ENCODE measurements at regions not wholly inside any gene's neighbourhood (a gene's known extent, or its start where the extent isn't known, plus 50 kb on each side); places are given as distances from the start of the nearest gene placed in this dataset.

GRCh38 chr6:168212362-168212761, 107.2 kb downstream of the DACT2 start:
- no peak for DNase-seq (ENCODE audit: low spot score)

- DNase-seq (ENCODE audit: low spot score), result no peak
These were observed 107.9 kb downstream of the DACT2 start for GRCh38 chr6:168211681-168212080.

DNA sequence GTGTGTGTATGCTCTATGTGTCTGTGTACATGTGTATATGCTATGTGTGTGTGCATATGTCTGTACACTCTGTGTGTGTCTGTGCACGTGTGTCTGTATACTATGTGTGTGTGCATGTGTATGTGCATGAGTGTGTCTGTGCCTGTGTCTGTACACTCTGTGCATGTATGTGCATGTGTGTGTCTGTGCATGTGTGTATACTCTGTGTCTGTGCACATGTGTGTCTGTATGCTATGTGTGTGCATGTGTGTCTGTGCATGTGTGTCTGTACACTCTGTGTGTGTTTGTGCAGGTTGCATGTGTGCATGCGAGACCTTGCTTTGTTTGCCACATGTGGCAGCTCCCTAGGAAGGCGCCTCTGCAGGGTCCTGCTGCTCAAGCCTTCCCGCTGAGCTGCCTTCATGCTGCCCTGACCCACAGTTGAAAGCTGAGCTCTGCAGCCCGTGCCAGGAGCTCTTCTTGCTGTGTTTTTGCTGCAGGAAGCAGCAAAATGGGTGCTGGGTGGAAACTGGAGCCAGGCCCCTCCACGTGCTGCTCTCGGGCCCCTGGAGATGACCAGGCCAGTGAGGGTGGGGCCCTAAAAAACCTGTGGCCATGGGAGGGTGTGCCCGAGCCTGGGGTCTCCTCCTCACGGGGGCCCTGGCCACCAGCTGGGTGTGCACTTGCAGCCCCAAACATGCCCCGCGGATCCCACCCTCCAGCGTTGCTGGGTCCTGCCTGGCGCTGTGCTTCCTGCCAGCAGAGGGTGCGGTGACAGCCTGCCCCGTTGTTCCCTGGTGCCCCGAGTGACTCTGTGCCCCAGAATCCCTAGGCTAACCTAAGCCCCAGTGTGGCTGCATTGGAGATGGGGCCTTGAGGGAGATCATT, 109.1 kb downstream of the DACT2 start:
- DNase-seq (ENCODE audit: low spot score), result no peak

DNA sequence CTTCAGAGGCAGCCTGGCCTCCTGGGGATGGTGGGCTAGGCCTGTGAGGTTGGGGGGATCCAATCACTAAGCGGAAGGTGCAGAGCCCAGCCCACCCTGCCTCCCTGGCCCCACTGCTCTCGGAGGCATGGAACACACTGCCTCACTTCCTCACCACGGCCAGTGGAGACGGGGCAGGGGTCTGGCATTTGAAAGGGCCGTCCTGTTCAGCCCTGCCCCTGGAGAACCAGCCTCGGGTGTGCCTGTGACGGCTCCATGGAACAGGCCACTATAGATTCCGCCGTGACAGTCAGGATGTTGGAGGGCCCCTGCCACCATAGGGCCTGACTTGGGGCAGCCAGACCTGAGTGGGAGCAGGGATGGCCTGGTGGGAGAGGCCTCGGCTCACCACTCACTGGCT, 110.2 kb downstream of the DACT2 start:
- no peak for DNase-seq (ENCODE audit: low spot score)

DNA sequence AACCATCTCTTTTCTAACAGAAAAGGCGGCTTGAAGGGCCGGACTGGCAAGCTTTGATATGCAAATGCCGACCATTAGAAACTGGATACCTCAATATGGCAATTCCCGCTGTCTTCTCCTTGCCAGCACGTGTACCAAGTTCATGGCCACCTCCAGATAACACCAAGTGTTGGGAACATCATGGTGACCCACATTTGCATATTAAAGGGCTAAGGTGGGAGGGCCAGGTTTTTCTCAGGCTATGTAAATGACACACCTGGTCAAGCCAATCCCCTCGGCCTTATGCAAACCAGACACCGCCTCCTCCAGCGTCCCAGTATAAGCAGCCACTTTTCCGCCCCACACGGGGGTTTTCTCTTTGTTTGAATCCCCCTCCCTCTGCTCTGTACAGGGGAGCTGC, 110.7 kb downstream of the DACT2 start:
- no peak for DNase-seq (ENCODE audit: low spot score)

DNA sequence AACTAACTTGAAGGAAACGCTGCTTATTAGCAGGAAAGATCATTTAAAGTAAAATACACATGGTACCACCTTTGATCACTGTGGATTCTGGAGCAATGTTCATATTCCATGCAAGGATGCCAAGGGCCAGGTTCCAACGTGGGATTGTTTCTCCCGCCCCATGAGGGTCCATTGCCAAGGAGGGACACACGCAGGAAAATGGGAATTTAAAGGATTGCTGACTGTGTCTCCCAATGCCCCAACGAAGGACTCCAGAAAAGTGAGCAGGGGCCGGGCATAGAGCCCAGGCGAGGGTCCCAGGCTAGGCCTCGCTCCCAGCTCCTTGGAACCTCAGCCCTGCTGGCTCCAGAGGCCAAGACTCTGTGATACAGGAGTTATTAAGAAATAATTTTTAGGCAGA, 111.2 kb downstream of the DACT2 start:
- DNase-seq (ENCODE audit: low spot score), result no peak

DNA sequence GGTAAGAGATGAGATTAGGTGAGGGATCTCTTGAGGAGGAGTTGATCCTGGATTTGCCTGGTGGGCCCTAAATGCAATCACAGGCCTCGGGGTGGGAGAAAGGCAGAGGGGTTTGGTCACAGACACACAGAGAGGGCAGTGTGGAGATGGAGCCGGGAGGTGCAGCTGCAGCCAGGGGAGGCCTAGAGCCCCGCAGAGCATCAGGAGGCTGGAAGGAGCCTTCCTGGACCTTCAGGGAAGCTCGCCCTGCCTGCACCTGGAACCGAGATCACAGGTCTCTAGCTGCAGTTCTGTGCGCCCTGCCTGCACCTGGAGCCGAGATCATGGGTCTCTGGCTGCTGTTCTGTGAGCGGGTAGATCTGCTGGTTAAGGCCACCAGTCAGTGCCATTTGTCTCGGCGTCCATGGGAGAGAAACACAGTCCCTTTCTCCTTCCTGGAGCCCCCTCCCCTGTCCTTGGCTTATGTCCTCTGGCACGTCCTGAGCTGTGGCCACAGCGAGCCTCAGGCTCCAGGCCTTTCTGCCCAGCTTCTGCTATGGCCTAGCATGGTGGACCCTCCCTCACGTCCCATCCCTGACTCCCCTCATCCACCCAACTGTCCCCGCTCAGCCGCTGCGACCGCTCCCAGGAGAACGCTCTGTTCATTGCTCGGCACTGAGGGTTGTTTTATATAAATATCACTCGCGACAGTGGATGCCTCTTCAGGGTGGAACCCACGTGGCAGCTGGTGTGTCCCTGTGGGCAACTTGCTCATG, 112.0 kb downstream of the DACT2 start:
- no peak for DNase-seq (ENCODE audit: low spot score)

DNA sequence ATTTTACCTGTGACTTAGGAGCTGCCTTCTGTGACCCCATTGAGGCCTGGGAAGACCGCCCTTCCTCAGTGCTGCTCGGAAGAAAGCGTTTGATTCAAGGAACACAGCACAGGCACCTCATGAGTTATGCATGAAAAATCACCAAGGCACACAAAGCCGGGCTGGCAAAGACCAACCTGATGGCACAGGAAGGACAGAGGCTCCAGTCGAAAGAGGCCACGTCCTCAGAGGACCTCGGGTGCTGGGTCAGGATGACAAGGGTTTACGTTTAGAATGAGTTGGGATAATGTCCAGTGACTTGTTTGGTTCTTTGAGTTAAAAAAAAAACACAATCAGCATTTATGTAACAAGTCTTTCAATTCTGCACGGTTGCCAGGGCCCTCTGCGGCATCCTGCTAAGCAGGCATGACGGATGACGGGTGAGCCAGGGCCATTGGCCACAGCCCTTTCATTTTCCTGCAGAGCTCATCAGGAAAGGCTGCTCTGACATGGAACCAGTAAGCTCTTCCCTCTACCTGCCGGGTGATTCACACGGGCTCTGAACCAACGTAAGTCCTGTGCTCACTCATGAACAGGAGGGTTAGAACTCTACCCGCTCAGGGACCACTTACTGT, 112.8 kb downstream of the DACT2 start:
- no peak for DNase-seq (ENCODE audit: low spot score)

- DNase-seq (ENCODE audit: low spot score), result no peak
These were observed 113.4 kb downstream of the DACT2 start for GRCh38 chr6:168206186-168206585.

DNA sequence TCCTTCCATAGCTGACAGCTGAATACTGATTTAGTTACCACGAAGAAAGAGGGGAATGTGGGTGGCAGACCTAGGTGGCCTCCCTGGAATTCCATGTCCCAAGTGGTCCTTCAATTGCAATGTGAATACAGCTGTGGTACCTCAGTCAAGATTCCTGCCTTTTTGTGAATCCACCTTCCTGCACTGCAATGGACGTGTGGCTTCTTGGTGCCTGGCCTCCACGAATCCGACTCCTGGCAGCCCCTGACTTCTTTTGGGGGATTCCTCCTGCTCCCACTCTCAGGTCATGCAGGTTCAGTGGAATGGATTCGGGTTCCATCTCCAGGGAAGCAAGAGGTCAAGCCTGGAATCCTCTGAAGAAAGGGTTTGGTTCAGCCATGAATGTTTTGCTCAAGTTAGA, 117.8 kb downstream of the DACT2 start:
- no peak for DNase-seq (ENCODE audit: low spot score)

DNA sequence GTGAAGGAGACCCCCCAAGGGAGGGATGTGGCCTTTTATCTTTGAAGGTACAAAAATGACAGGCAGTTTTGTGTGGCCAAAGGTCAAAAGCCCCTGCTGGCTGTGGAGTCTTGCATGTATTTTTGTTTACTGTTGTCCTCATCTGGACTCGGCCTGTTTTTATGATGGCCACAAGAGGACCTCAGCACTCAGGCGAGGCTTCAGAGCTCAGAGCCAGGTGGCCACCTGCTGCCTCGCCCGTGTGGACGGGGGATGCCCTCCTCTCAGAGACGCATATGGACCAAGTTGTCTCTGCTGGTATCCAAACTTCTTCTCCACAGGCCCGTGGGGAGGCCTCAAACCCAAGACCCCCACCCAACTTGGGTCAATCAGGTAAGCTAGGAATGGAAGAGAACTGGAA, 118.2 kb downstream of the DACT2 start:
- no peak for DNase-seq (ENCODE audit: low spot score)

- no peak for DNase-seq (ENCODE audit: low spot score)
These were observed 118.9 kb downstream of the DACT2 start for GRCh38 chr6:168200571-168201134.

DNA sequence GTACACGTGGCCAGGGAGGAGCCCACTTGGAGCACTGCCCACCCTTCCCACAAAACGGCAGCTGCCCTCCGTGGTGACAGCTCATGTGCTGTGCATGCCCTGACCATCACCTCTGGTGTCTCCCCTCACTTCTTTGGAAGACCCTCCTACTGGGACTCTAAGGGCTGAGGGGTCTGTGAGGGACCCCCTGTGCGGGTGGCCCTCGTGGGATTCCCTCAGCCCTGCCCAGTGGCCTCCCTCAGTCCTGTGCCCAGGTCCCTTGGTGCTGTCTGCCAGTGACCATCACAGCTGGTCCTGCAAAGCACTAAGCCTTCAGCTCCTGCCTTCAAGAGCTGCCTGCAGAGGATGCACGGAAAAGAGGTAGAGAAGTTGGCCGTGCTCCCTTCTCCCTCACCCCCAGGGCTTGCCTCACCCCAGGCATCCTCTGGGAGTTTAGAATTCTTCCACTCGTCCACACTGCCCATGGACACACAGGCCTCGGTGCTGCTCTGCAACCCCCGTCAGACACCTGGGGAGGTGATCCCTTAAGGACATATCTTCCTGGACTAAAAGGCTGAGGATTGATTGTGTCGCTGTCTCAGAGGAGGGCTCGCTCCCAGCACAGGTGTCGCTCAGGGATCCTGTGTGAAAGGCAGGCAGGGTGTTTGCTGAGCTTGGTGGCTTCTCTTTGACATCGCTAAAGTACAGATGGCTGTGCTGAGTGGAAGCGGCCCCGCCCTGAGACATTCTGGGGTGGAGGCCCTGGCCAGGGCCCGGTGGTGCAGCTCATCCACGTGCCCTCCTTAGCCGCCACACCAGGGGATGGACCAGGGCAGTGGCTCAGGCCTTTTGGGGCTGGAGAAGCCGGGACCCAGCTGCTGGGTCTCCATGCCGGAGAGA, 119.5 kb upstream of the FRMD1 start:
- DNase-seq (ENCODE audit: low spot score), result no peak

GRCh38 chr6:168197636-168198301, 118.8 kb upstream of the FRMD1 start:
- DNase-seq (ENCODE audit: low spot score), result no peak

- DNase-seq (ENCODE audit: low spot score), result no peak
These were observed 118.0 kb upstream of the FRMD1 start for GRCh38 chr6:168196881-168197635.

GRCh38 chr6:168196385-168196860, 117.4 kb upstream of the FRMD1 start:
- no peak for DNase-seq (ENCODE audit: low spot score)

GRCh38 chr6:168195712-168196111, 116.7 kb upstream of the FRMD1 start:
- DNase-seq (ENCODE audit: low spot score), result no peak

DNA sequence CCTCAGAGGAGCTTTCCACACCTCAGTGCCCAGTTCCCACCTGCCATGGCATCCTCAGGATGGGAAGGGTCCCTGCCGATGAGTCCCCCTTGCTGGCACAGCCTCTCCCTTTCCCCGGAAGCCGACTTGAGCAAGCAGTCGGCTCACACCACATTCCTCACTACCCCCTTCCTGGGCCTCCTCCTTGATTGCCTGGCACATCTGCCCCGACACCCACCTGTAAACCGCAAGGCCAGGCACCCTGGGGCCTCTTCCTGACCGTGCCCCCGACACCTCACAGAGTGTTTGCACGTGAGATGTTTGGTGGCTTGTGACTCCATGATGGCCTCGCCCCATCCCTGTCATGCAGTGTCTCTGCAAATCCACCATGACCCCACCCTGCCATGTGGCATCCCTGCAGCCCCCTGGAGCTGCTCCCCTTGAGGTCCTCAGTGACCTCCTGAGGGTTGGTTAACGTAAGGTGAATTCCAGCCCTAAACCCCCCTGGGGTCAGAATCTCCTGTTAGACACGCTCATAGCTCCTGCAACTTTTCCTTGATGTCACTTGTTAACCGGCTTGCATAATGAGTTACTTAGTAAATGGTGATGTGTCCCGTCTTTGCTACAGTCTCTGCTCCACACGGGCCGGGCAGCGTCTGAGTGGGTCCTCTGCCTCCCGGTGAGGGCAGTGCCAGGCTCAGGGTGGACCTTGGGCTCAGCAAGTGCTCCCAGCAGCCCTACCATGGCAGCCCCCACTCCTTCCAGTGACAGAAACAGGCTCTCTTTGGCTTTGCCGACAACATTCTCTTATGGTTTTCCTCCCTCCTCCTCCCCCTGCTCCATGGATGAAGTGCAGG, 115.9 kb upstream of the FRMD1 start:
- no peak for DNase-seq (ENCODE audit: low spot score)
